Endothelial cell (in vitro differentiated cells): ENCODE measurements at regions not wholly inside any gene's neighbourhood (a gene's known extent, or its start where the extent isn't known, plus 50 kb on each side); places are given as distances from the start of the nearest gene placed in this dataset.

ENCODE experiments used
- DNase-seq: peaks from one replicate; pipeline ENCODE4 v3.0.0; 2021; ENCODE audit warnings: low spot score
- H3K27ac Mint-ChIP-seq: one replicate; pipeline ENCODE4 v1.8.0; 2021; ENCODE audit warnings: mixed read lengths, inconsistent platforms; ENCODE audit not compliant: unreplicated experiment
- H3K27me3 Mint-ChIP-seq: one replicate; pipeline ENCODE4 v1.8.0; 2021; ENCODE audit warnings: mild to moderate bottlenecking, moderate library complexity, mixed read lengths, inconsistent platforms; ENCODE audit not compliant: unreplicated experiment
- H3K36me3 Mint-ChIP-seq: one replicate; pipeline ENCODE4 v1.8.0; 2021; ENCODE audit warnings: mild to moderate bottlenecking, low read depth, mixed read lengths, inconsistent platforms; ENCODE audit not compliant: unreplicated experiment
- H3K4me1 Mint-ChIP-seq: one replicate; pipeline ENCODE4 v1.8.0; 2021; ENCODE audit warnings: mild to moderate bottlenecking, mixed read lengths, inconsistent platforms; ENCODE audit not compliant: unreplicated experiment
- H3K4me3 Mint-ChIP-seq: one replicate; pipeline ENCODE4 v1.8.0; 2021; ENCODE audit warnings: mild to moderate bottlenecking, mixed read lengths, inconsistent platforms; ENCODE audit not compliant: unreplicated experiment
- H3K9me3 Mint-ChIP-seq: one replicate; pipeline ENCODE4 v1.8.0; 2021; ENCODE audit warnings: mixed read lengths, inconsistent platforms; ENCODE audit not compliant: unreplicated experiment
- TF ChIP-seq, protein P1 (sequence below): fragments of 200-600 bp; sonication (generic); IDR thresholded peaks from one replicate; pipeline ENCODE4 v1.5.0; 2021; ENCODE audit warnings: antibody characterized with exemption; ENCODE audit not compliant: unreplicated experiment

- Mint-ChIP-seq H3K27me3 (peaks cover 5% of the 10 kb centered on the region), H3K4me3 (no peak overlapping the region)
- DNase-seq, result no peak
These were observed 447.8 kb upstream of the JARID2 start for GRCh38 chr6:14797875-14798593.

GRCh38 chr6:14798594-14798982 lies 447.3 kb upstream of the JARID2 start:
- no peak for DNase-seq
- H3K27ac Mint-ChIP-seq, result peak overlapping the region; percentile 17
- H3K9me3 Mint-ChIP-seq, result peaks cover 5% of the 10 kb centered on the region
- no peak overlapping the region for H3K4me3 Mint-ChIP-seq
- no peaks in the 10 kb centered on the region for H3K36me3 Mint-ChIP-seq
- H3K4me1 Mint-ChIP-seq, result peaks cover 2% of the 10 kb centered on the region
- H3K27me3 Mint-ChIP-seq, result peaks cover 5% of the 10 kb centered on the region
- TF ChIP-seq, protein P1, sequence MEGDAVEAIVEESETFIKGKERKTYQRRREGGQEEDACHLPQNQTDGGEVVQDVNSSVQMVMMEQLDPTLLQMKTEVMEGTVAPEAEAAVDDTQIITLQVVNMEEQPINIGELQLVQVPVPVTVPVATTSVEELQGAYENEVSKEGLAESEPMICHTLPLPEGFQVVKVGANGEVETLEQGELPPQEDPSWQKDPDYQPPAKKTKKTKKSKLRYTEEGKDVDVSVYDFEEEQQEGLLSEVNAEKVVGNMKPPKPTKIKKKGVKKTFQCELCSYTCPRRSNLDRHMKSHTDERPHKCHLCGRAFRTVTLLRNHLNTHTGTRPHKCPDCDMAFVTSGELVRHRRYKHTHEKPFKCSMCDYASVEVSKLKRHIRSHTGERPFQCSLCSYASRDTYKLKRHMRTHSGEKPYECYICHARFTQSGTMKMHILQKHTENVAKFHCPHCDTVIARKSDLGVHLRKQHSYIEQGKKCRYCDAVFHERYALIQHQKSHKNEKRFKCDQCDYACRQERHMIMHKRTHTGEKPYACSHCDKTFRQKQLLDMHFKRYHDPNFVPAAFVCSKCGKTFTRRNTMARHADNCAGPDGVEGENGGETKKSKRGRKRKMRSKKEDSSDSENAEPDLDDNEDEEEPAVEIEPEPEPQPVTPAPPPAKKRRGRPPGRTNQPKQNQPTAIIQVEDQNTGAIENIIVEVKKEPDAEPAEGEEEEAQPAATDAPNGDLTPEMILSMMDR, result no peak

More at GRCh38 chr6:14797875-14798593, 447.8 kb upstream of the JARID2 start:
- H3K27ac Mint-ChIP-seq, result no peak overlapping the region
- TF ChIP-seq, protein P1, result no peak
- peaks cover 2% of the 10 kb centered on the region for H3K4me1 Mint-ChIP-seq
- H3K36me3 Mint-ChIP-seq, result no peaks in the 10 kb centered on the region
- H3K9me3 Mint-ChIP-seq, result peaks cover 5% of the 10 kb centered on the region

GRCh38 chr6:14798996-14799588 lies 446.8 kb upstream of the JARID2 start:
- H3K4me3 Mint-ChIP-seq, result no peak overlapping the region
- peaks cover 2% of the 10 kb centered on the region for H3K4me1 Mint-ChIP-seq

DNA sequence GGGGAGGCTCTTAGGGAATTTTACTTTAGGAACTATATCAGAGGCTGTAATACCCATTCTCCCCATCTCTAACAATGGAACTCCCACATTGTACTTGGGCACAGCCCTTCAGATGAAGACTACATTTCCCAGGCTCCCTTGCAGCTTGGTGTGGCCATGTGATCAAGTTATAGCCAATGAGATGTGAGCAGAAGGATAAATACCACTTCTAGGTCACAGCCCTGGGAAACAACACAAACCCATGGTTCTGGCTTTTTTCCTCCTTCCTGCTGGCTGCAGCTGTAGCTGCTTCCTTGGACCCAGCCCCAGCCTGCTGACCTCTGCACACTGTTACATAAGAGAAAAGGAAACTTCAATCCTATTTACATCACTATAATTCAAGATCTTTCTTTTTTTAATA lies 445.9 kb upstream of the JARID2 start:
- peak overlapping the region; percentile 8 for H3K27ac Mint-ChIP-seq
- TF ChIP-seq, protein P1, result no peak
- H3K9me3 Mint-ChIP-seq, result peaks cover 5% of the 10 kb centered on the region
- no peaks in the 10 kb centered on the region for H3K36me3 Mint-ChIP-seq
- peaks cover 1% of the 10 kb centered on the region for H3K27me3 Mint-ChIP-seq
- no peak overlapping the region for H3K4me3 Mint-ChIP-seq
- peak; percentile 38 for DNase-seq
- peaks cover 2% of the 10 kb centered on the region for H3K4me1 Mint-ChIP-seq

More at GRCh38 chr6:14798996-14799588, 446.8 kb upstream of the JARID2 start:
- Mint-ChIP-seq H3K27me3 (peaks cover 1% of the 10 kb centered on the region), H3K36me3 (no peaks in the 10 kb centered on the region), H3K27ac (peak overlapping the region; percentile 17), H3K9me3 (peaks cover 5% of the 10 kb centered on the region)
- no peak for DNase-seq
- TF ChIP-seq, protein P1, result no peak
